ENCODE measurements at regions not wholly inside any gene's neighbourhood (a gene's known extent, or its start where the extent isn't known, plus 50 kb on each side); places are given as distances from the start of the nearest gene placed in this dataset.

DNA sequence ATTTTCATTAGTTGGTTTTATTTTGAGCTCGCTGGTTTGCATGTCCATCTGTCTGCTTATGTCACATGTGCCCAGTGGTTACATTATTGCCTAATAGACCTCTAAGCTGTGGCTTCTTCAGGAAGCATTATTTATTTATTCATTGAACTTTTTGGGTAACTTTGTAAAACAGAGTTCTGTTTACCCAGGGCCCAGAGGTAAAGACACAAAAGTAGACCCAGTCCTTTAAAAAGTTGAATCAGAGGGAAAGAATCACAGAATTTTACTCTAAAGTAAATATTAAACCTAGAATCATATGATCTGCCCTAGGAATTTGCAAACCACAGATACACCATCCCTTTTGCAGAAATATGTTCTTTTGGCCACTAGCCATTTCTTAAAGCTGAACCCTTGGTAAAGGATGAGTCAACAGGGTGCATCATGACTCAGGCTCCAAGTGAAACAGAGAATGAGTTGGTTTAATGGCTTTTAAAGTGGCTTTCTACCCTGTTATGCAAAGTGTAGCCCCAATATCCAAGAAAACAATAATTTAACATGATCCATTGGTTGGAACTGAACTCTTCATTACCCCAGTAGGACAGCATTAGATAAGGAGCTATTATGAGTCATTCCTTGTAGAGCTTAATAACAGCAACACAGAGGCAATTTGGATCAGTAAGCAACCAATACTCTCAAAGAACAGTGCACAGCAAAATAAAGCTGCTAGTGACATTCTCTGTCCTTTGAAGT lies 236.3 kb downstream of the KCNJ2 start:
- H3K27ac Mint-ChIP-seq: no peak overlapping the region
- POLR2A ChIA-PET: no interaction called here
- H3K36me3 Mint-ChIP-seq: no peaks in the 10 kb centered on the region
- H3K4me1 Mint-ChIP-seq (ENCODE audit: low read depth): no peaks in the 10 kb centered on the region
- CTCF ChIA-PET: no interaction called here
- intact Hi-C loops (cut with micrococcal nuclease): no loop called here
- no peaks in the 10 kb centered on the region for H3K27me3 Mint-ChIP-seq
- DNase-seq: no peak
- no peaks in the 10 kb centered on the region for H3K9me3 Mint-ChIP-seq
- no peak overlapping the region for H3K4me3 Mint-ChIP-seq

GRCh38 chr17:70407506-70407905 lies 238.2 kb downstream of the KCNJ2 start:
- Mint-ChIP-seq H3K4me1 (ENCODE audit: low read depth) (no peaks in the 10 kb centered on the region), H3K36me3 (no peaks in the 10 kb centered on the region), H3K4me3 (no peak overlapping the region), H3K9me3 (no peaks in the 10 kb centered on the region), H3K27me3 (no peaks in the 10 kb centered on the region), H3K27ac (no peak overlapping the region)
- intact Hi-C loops (cut with micrococcal nuclease): no loop called here
- ChIA-PET CTCF (interaction anchor here (0.5 kb wide), 1 partner anchor 11 kb away, joined by 3 read pairs; no protein-coding TSS in a partner anchor), POLR2A (no interaction called here)
- DNase-seq: no peak

DNA sequence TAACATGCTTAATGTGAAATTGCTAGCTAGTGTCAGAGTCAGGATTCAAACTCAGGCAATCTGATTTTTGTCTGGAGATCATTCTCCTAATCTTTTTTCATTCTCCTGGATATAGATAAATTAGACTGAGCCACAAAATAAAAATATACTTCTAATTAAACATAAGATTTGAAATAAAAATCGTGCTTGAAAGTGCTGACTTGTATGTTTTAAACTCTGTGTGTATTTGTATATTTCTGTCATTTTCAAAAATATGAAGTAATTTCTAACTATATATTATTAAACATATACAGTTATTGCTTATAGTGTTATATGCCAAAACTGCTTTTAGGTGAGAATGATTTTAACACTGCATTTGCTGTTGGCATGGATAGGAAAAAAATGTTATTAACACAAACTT lies 239.4 kb downstream of the KCNJ2 start:
- Mint-ChIP-seq H3K9me3 (no peaks in the 10 kb centered on the region), H3K27me3 (no peaks in the 10 kb centered on the region), H3K4me1 (ENCODE audit: low read depth) (no peaks in the 10 kb centered on the region), H3K4me3 (no peak overlapping the region), H3K36me3 (no peaks in the 10 kb centered on the region), H3K27ac (no peak overlapping the region)
- no peak for DNase-seq
- ChIA-PET CTCF (no interaction called here), POLR2A (no interaction called here)
- intact Hi-C loops (cut with micrococcal nuclease): no loop called here

- H3K4me3 Mint-ChIP-seq: no peak overlapping the region
- intact Hi-C loops (cut with micrococcal nuclease): no loop called here
- no peaks in the 10 kb centered on the region for H3K27me3 Mint-ChIP-seq
- H3K9me3 Mint-ChIP-seq: no peaks in the 10 kb centered on the region
- H3K36me3 Mint-ChIP-seq: no peaks in the 10 kb centered on the region
- CTCF ChIA-PET: no interaction called here
- H3K4me1 Mint-ChIP-seq (ENCODE audit: low read depth): no peaks in the 10 kb centered on the region
- H3K27ac Mint-ChIP-seq: no peak overlapping the region
- POLR2A ChIA-PET: no interaction called here
- no peak for DNase-seq
These were observed 245.0 kb downstream of the KCNJ2 start for GRCh38 chr17:70414300-70414699.

GRCh38 chr17:70420861-70421445 lies 251.6 kb downstream of the KCNJ2 start:
- DNase-seq: no peak
- no peaks in the 10 kb centered on the region for H3K27me3 Mint-ChIP-seq
- H3K4me3 Mint-ChIP-seq: no peak overlapping the region
- CTCF ChIA-PET: no interaction called here
- H3K36me3 Mint-ChIP-seq: no peaks in the 10 kb centered on the region
- no peak overlapping the region for H3K27ac Mint-ChIP-seq
- no peaks in the 10 kb centered on the region for H3K9me3 Mint-ChIP-seq
- H3K4me1 Mint-ChIP-seq (ENCODE audit: low read depth): no peaks in the 10 kb centered on the region
- POLR2A ChIA-PET: no interaction called here
- intact Hi-C loops (cut with micrococcal nuclease): no loop called here

GRCh38 chr17:70422862-70423261 lies 253.5 kb downstream of the KCNJ2 start:
- no peaks in the 10 kb centered on the region for H3K36me3 Mint-ChIP-seq
- ChIA-PET CTCF (no interaction called here), POLR2A (no interaction called here)
- no peak for DNase-seq
- intact Hi-C loops (cut with micrococcal nuclease): no loop called here
- H3K27me3 Mint-ChIP-seq: no peaks in the 10 kb centered on the region
- no peaks in the 10 kb centered on the region for H3K4me1 Mint-ChIP-seq (ENCODE audit: low read depth)
- H3K9me3 Mint-ChIP-seq: no peaks in the 10 kb centered on the region
- no peak overlapping the region for H3K4me3 Mint-ChIP-seq
- H3K27ac Mint-ChIP-seq: no peak overlapping the region

- Mint-ChIP-seq H3K27ac (no peak overlapping the region), H3K9me3 (no peaks in the 10 kb centered on the region), H3K4me3 (no peak overlapping the region), H3K36me3 (no peaks in the 10 kb centered on the region), H3K27me3 (no peaks in the 10 kb centered on the region), H3K4me1 (ENCODE audit: low read depth) (no peaks in the 10 kb centered on the region)
- CTCF ChIA-PET: no interaction called here
- DNase-seq: no peak
- intact Hi-C loops (cut with micrococcal nuclease): no loop called here
- POLR2A ChIA-PET: no interaction called here
These were observed 254.2 kb downstream of the KCNJ2 start for GRCh38 chr17:70423562-70423961.

- POLR2A ChIA-PET: no interaction called here
These were observed 257.4 kb downstream of the KCNJ2 start for GRCh38 chr17:70426752-70427151.

GRCh38 chr17:70434536-70435490 lies 265.5 kb downstream of the KCNJ2 start:
- intact Hi-C loops (cut with micrococcal nuclease): no loop called here
- POLR2A ChIA-PET: no interaction called here

More at GRCh38 chr17:70426752-70427151, 257.4 kb downstream of the KCNJ2 start:
- DNase-seq: no peak
- CTCF ChIA-PET: no interaction called here
- H3K9me3 Mint-ChIP-seq: no peaks in the 10 kb centered on the region
- H3K27ac Mint-ChIP-seq: no peak overlapping the region
- H3K4me3 Mint-ChIP-seq: no peak overlapping the region
- no peaks in the 10 kb centered on the region for H3K36me3 Mint-ChIP-seq
- no peaks in the 10 kb centered on the region for H3K27me3 Mint-ChIP-seq
- no peaks in the 10 kb centered on the region for H3K4me1 Mint-ChIP-seq (ENCODE audit: low read depth)
- intact Hi-C loops (cut with micrococcal nuclease): no loop called here

DNA sequence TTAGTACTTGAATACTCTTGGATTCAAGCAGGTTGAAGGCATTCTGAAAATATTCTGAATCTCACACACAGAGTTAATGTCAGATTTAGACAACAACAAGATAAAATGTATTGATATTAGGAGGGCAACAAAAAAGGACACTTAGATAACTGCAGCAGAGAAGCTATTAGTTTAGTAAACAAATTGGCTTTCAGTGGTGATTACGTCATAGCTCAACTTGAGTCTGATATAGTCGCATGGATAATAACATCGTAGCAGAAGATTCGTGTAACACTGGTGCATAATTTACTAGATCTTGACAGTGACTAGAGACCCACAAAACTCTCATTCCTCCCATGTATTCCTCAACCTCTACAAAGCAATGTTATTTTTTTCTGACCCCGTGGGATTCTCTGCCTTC lies 268.3 kb downstream of the KCNJ2 start:
- Mint-ChIP-seq H3K27ac (no peak overlapping the region), H3K4me1 (ENCODE audit: low read depth) (no peaks in the 10 kb centered on the region), H3K36me3 (no peaks in the 10 kb centered on the region), H3K27me3 (no peaks in the 10 kb centered on the region), H3K9me3 (no peaks in the 10 kb centered on the region), H3K4me3 (no peak overlapping the region)
- ChIA-PET CTCF (no interaction called here), POLR2A (no interaction called here)
- intact Hi-C loops (cut with micrococcal nuclease): no loop called here
- no peak for DNase-seq

More at GRCh38 chr17:70434536-70435490, 265.5 kb downstream of the KCNJ2 start:
- no peak overlapping the region for H3K27ac Mint-ChIP-seq
- no peaks in the 10 kb centered on the region for H3K4me1 Mint-ChIP-seq (ENCODE audit: low read depth)
- H3K9me3 Mint-ChIP-seq: no peaks in the 10 kb centered on the region
- H3K27me3 Mint-ChIP-seq: no peaks in the 10 kb centered on the region
- CTCF ChIA-PET: no interaction called here
- no peak overlapping the region for H3K4me3 Mint-ChIP-seq
- H3K36me3 Mint-ChIP-seq: no peaks in the 10 kb centered on the region
- no peak for DNase-seq

GRCh38 chr17:70446446-70446845 lies 277.1 kb downstream of the KCNJ2 start:
- no peak for DNase-seq
- Mint-ChIP-seq H3K27ac (no peak overlapping the region), H3K9me3 (no peaks in the 10 kb centered on the region), H3K4me3 (no peak overlapping the region), H3K27me3 (no peaks in the 10 kb centered on the region), H3K36me3 (no peaks in the 10 kb centered on the region), H3K4me1 (ENCODE audit: low read depth) (no peaks in the 10 kb centered on the region)
- ChIA-PET CTCF (no interaction called here), POLR2A (no interaction called here)
- intact Hi-C loops (cut with micrococcal nuclease): no loop called here

DNA sequence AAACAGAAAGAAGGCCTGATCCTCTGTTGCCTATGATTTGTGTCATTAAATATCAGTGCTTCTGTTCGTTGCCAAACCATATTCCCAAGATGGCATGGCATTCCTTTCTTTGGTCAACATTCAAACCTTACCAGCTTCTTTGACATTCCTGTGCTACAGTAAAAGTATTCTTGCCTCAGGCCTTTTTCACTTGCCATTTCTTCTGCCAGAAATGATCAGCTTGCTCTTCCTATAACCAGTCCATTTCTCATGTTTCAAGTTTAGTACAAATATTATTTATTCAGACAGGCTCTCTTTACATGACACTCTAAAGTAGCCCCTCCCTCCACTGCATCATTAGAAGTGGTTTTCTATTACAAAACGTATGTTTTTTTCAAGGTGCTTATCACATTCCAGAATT lies 278.3 kb downstream of the KCNJ2 start:
- Mint-ChIP-seq H3K27me3 (no peaks in the 10 kb centered on the region), H3K27ac (no peak overlapping the region), H3K9me3 (no peaks in the 10 kb centered on the region), H3K4me3 (no peak overlapping the region), H3K36me3 (no peaks in the 10 kb centered on the region), H3K4me1 (ENCODE audit: low read depth) (no peaks in the 10 kb centered on the region)
- DNase-seq: no peak
- ChIA-PET POLR2A (no interaction called here), CTCF (no interaction called here)
- intact Hi-C loops (cut with micrococcal nuclease): no loop called here
